NCI-H82 (cell line): ENCODE measurements at regions not wholly inside any gene's neighbourhood (a gene's known extent, or its start where the extent isn't known, plus 50 kb on each side); places are given as distances from the start of the nearest gene placed in this dataset.

Experiments used
- DNase-seq: peaks from one replicate; lab custom pipeline; 2025; lab: John Stamatoyannopoulos, UW

- no peak for DNase-seq
These were observed 73.6 kb upstream of the CAST start for GRCh38 chr5:96588539-96588938.

DNA sequence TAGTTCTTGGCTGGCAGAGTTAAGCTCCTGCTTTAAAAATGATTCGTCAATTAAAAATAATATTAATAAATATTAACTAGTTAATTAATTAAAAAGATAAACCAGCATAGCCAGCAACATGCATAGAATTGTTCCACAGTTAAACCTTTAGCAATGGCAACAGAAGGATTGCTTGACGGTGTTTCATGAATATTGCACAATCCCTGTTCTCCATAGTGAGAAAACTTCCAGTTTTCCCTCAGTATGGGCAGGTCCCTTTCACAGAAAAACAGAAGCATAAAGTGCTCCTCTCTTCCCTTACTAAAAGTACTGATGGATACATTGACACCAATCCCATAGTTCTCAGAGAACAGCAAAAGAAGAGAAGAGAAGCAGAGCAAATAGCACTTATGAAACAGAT lies 71.4 kb upstream of the CAST start:
- no peak for DNase-seq

DNA sequence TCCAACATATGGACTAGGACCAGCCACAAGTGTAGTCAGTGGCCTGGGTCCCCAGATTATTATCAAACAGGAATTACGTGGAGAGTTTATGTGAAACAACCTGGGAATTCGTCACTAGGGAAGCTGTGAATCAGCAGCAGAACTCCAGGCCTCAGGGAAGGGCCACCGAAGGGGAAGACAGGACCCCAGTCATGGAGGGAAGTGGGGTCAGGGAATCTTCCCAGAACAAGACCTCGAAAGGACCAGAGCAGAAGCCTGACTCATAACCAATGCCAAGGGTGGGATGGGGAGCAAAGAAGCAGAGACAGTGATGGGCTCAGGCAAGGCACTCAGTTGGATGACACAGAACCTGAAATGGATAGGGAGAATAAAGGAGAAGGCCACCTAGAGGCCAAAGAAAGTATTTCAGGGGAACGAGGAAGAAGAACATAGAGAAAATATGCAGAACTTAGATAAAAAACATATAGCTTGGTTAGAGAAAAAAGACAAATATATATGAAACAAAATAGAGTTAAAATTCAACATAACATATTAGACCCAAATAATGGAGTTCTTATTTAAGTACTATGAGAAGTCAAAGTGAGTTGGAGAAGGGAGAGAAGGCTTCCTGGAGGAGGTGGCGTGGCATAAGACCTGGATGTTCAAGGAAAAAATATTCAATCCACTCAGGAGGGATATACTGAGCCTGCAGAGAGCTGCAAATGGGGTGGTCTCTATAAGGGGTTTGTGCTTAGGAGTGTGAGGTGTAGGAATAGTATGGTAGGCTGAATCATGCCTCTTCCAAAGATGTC lies 66.7 kb upstream of the CAST start:
- peak; percentile 5 for DNase-seq

GRCh38 chr5:96597438-96598020 lies 64.6 kb upstream of the CAST start:
- DNase-seq: no peak

DNA sequence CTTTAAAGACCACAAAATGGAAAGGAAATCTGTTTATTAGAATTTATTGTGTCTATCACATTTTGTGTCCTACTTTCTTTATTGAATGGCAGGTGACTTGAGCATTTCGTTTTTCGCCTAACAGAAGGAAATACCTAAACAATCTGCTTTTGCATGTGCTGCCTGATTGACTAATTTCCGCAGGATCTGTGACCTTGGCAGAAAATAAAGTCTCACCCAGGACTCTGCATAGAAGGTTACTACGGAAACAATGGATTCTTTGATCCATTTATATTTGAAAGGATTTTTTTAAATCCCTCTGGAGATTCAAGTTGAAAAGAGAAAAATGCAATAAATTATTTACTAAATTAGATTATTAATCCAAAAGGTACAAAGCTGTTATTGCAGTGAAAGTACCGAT lies 61.0 kb upstream of the CAST start:
- DNase-seq: no peak

DNA sequence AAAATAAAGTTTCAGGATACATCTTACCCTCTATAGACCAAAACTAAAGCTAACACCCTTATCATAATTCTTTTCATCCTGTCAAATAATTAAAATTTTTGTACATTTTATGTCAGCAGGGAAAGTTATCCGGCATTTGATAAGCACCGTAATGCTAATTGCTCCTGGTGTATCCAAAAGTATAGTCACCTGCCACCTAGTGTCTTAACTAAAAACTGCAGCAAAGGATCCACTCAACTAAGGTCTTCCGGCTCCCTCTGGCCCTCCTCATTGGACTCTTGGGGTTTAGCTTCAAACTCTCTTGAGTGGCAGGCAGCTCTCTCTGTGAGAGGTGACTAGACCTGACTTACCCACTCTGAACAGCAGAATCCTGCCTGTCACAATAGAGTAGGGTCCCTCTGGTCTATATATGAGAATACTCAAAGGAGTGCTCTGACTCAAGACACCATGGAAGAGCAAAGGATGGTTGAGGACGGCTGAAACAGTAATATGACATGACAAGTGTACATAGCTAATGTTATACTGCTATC lies 60.4 kb upstream of the CAST start:
- DNase-seq: peak; percentile 80

GRCh38 chr5:96602776-96603175 lies 59.4 kb upstream of the CAST start:
- DNase-seq: no peak

DNA sequence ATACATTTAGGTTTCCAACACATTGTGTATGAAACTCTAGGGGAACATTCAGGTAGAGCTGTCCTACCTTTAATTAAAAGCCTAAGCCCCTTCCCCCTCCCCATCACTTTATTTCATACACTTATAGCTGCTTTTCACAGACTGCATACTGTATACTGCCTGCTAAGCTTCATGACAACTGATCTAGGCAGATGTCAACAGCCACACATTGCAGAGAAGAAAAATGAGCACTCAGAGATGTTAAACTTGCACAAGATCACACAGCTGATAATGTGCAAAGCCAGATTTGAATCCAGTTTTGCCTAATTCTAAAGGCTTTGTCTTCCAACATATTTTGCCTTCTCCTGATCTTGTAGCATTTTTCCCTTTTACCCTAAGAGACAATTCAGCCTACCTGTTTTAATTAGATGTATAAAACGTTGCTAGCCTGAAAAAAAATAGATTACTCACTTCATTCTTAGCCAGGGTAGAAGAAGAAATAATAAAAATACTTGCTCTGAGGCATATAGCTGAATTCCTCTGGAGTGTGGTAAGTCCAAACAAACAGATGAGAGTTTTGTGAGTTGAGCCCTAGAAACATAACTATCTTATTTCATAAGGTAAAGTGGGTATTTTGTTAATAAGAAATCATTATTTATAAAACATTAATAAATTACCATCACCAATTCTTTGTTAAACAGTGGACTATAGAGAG lies 56.9 kb upstream of the CAST start:
- DNase-seq: no peak

DNA sequence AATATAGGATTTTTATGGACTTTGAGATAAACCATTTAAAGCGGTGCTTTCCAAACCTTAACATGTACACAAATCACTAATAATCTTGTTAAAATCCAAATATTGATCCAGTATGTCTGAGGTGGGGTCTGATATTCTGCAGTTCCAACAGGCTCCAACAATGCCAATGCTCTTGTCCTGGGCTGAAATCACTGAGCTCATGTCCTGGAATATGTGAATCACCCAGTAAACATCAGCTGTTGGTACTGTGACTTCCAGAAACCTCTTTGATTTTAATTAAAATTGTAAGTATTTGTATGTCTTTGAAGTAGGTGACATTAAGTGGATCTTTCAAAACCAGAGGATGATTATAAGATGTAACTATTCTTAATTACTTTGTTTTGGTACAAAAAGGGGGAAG lies 52.8 kb upstream of the CAST start:
- no peak for DNase-seq

DNA sequence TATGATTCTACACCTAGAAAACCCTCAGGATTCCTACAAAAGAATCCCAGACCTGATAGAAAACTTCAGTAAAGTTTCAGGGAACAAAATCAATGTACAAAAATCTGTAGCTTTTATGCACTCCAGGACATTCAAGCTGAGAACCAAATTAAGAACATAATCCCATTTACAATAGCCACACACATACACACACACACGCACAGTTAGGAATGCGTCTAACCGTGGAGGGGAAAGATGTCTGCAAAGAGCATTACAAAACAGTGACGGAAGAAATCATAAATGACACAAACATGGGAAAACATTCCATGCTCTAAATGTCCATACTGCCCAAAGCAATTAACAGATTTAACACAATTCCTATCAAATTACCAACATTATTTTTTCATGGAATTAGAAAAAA lies 51.4 kb upstream of the CAST start:
- peak; percentile 57 for DNase-seq

- no peak for DNase-seq
These were observed 50.2 kb upstream of the CAST start for GRCh38 chr5:96611946-96612345.
